Astrocyte (in vitro differentiated cells and primary cell): ENCODE measurements at regions not wholly inside any gene's neighbourhood (a gene's known extent, or its start where the extent isn't known, plus 50 kb on each side); places are given as distances from the start of the nearest gene placed in this dataset.

Experiments used
- EZH2 ChIP-seq: IDR thresholded peaks from 2 replicates; pipeline ENCODE4 v1.6.1; 2012; ENCODE audit warnings: mild to moderate bottlenecking, low read length, inconsistent platforms; ENCODE audit not compliant: insufficient read depth
- TF ChIP-seq, protein P1 (sequence below): IDR thresholded peaks from 2 replicates; pipeline ENCODE4 v1.5.1; 2011; ENCODE audit warnings: low read depth, mild to moderate bottlenecking, inconsistent platforms, low read length, moderate library complexity; ENCODE audit not compliant: insufficient read depth

DNA sequence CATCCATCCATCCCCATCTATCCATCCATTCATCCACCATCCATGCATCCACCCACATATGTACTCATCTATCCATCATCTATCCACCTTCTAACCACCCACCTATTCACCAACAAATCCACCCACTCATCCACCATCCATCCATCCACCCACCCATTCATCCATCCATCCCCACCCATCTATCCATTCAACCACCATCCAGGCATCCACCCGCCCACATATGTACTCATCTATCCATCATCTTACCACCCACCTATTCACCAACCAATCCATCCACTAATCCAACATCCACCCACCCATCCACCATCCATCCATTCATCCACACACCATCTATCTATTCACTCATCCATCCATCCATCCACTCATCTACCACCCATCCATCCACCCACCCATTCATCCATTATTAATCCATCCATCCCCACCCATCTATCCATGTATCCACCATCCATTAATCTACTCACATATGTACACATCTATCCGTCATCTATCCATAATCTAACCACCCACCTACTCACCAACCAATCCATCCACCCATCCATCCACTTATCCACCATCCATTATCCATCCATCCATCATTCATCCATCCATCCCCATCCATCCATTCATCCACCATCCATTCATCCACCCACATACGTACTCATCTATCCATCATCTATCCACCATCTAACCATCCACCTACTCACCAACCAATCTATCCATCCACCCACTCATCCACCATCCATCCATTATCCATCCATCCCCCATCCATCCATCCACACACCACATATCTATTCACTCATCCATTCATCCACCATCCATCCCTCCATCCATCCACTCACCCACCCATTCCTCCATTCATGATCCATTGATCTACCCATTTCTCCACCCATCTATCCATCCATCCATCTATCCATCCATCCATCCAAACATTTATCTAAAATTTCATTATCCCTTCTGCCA is 940.0 kb downstream of the BRD1 start:
- no peak for TF ChIP-seq EZH2
- TF ChIP-seq, protein P1, sequence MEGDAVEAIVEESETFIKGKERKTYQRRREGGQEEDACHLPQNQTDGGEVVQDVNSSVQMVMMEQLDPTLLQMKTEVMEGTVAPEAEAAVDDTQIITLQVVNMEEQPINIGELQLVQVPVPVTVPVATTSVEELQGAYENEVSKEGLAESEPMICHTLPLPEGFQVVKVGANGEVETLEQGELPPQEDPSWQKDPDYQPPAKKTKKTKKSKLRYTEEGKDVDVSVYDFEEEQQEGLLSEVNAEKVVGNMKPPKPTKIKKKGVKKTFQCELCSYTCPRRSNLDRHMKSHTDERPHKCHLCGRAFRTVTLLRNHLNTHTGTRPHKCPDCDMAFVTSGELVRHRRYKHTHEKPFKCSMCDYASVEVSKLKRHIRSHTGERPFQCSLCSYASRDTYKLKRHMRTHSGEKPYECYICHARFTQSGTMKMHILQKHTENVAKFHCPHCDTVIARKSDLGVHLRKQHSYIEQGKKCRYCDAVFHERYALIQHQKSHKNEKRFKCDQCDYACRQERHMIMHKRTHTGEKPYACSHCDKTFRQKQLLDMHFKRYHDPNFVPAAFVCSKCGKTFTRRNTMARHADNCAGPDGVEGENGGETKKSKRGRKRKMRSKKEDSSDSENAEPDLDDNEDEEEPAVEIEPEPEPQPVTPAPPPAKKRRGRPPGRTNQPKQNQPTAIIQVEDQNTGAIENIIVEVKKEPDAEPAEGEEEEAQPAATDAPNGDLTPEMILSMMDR, result no peak
